Prostate gland (tissue), 2 donors: ENCODE measurements at regions not wholly inside any gene's neighbourhood (a gene's known extent, or its start where the extent isn't known, plus 50 kb on each side); places are given as distances from the start of the nearest gene placed in this dataset.

Experiments used
- DNase-seq: peaks from one replicate; pipeline ENCODE4 v3.0.0-alpha.2; 2019; ENCODE audit warnings: low spot score
- H3K27ac ChIP-seq, 2 donors: fragments of 200-600 bp; sonication (generic); 2 replicates each; pipeline ENCODE4 v1.5.1; 2017 to 2019
- H3K27me3 ChIP-seq: fragments of 200-600 bp; sonication (generic); replicated peaks from 2 replicates; pipeline ENCODE4 v1.5.1; 2019; ENCODE audit not compliant: insufficient read depth
- H3K36me3 ChIP-seq, 2 donors: fragments of 200-600 bp; sonication (generic); 1 replicate in 1 of 2; 2 replicates in 1 of 2; pipeline versions ENCODE4 v1.5.1 to v1.8.1; 2017 to 2019
- H3K4me1 ChIP-seq: fragments of 200-600 bp; sonication (generic); replicated peaks from 2 replicates; pipeline ENCODE4 v1.5.1; 2019
- H3K4me3 ChIP-seq, 2 donors: fragments of 200-600 bp; sonication (generic); 2 replicates each; pipeline ENCODE4 v1.5.1; 2017 to 2019
- H3K9me3 ChIP-seq: fragments of 200-600 bp; sonication (generic); 2 replicates; pipeline ENCODE4 v1.5.1; 2017
- POLR2A ChIP-seq: fragments of 450-650 bp; IDR thresholded peaks from one replicate; pipeline ENCODE4 v1.6.1; 2016; ENCODE audit warnings: antibody characterized with exemption, mild to moderate bottlenecking
- POLR2AphosphoS5 ChIP-seq: sonication (generic); formaldehyde crosslinking; IDR thresholded peaks from one replicate; pipeline ENCODE4 v1.6.1; 2017; ENCODE audit warnings: antibody characterized with exemption
- WGBS: methylation state at CpG from one replicate; pipeline ENCODE4 v1.1.5; 2018; 5-methylcytosine and 5-hydroxymethylcytosine counted together
- intact Hi-C: fragments of 100-400 bp; cut with DNase I; formaldehyde crosslinking; loops from one replicate; pipeline ENCODE4 v1.14.2; 2022
- TF ChIP-seq, protein P1 (sequence below), 4 experiments: fragments of 200-600 bp in 2 of 4; fragments of 450-650 bp in 2 of 4; sonication (generic) in 2 of 4; IDR thresholded peaks; 1 replicate in 3 of 4; 2 replicates in 1 of 4; pipeline ENCODE4 v1.5.1; 2016 to 2019; ENCODE audit warnings: antibody characterized with exemption in 4 of 4, mild to moderate bottlenecking in 2 of 4, moderate library complexity in 2 of 4

DNA sequence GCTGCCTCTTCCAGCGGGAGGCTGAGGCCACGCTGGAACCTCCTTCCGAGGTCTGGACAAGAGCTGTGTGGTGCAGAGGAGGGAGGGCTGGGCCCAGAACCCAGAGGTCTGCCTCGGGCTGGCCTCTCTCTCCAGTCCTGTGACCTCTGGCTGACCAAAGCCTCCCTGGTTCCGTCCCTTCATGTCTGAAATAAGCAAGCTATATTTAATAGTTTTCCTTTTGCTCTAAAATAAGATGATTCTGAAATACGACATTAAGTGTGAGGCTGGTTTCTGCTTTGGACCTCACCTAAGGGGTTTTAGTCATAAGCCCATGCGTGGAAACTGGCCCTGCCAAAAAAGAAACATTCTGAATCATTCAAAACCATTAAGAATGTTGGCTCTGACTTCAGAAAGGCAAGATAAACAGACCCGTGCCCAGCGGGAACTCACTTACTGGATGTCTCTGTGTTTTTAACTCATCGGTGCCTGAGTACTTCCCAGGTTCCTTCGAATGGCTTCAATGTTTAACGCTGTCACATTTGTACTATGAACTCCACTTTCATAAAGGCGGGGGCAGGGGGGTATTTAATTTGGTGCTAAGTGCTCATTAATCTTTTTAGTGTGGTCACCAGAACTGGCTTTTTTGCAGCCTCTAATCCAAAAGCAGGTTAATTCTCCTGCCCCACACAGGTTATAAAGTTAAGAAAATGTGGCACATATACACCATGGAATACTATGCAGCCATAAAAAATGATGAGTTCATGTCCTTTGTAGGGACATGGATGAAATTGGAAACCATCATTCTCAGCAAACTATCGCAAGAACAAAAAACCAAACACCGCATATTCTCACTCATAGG is 157.5 kb upstream of the KLF14 start:
- intact Hi-C loops, result loop anchor here (2.0 to 10.0 kb wide), 3 partner anchors 121 to 533 kb away; no protein-coding TSS in a partner anchor
- H3K4me3 ChIP-seq, result no peak overlapping the region
- WGBS, result 33% methylated on average over 14 of the region's 15 CpGs

GRCh38 chr7:130893441-130893894 is 159.5 kb upstream of the KLF14 start:
- WGBS, result 50% methylated on average over 7 of the region's 7 CpGs

More for the DNA sequence above, 157.5 kb upstream of the KLF14 start:
- Histone ChIP-seq H3K36me3 (peaks cover 0 to 4% of the 10 kb centered on the region in 2 donors), H3K4me1 (no peaks in the 10 kb centered on the region), H3K9me3 (no peaks in the 10 kb centered on the region), H3K27ac (peak overlapping the region; percentile 73 to 86), H3K27me3 (no peaks in the 10 kb centered on the region)
- peak; percentile 55 for DNase-seq
- peak; percentile 68 for TF ChIP-seq POLR2AphosphoS5
- no peak for TF ChIP-seq POLR2A

GRCh38 chr7:130894146-130894908 is 160.3 kb upstream of the KLF14 start:
- peaks cover 0 to 10% of the 10 kb centered on the region in 2 donors for H3K36me3 ChIP-seq
- H3K9me3 ChIP-seq, result no peaks in the 10 kb centered on the region
- 55% methylated on average over 13 of the region's 14 CpGs for WGBS
- no peaks in the 10 kb centered on the region for H3K4me1 ChIP-seq
- intact Hi-C loops, result loop anchor here (5.0 to 10.0 kb wide), 2 partner anchors 118 to 530 kb away; no protein-coding TSS in a partner anchor
- no peak for TF ChIP-seq POLR2A
- TF ChIP-seq POLR2AphosphoS5, result no peak
- TF ChIP-seq, protein P1, sequence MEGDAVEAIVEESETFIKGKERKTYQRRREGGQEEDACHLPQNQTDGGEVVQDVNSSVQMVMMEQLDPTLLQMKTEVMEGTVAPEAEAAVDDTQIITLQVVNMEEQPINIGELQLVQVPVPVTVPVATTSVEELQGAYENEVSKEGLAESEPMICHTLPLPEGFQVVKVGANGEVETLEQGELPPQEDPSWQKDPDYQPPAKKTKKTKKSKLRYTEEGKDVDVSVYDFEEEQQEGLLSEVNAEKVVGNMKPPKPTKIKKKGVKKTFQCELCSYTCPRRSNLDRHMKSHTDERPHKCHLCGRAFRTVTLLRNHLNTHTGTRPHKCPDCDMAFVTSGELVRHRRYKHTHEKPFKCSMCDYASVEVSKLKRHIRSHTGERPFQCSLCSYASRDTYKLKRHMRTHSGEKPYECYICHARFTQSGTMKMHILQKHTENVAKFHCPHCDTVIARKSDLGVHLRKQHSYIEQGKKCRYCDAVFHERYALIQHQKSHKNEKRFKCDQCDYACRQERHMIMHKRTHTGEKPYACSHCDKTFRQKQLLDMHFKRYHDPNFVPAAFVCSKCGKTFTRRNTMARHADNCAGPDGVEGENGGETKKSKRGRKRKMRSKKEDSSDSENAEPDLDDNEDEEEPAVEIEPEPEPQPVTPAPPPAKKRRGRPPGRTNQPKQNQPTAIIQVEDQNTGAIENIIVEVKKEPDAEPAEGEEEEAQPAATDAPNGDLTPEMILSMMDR (IDR thresholded peaks at IDR 0.05), result no peak
- no peaks in the 10 kb centered on the region for H3K27me3 ChIP-seq
- DNase-seq, result no peak
- H3K27ac ChIP-seq, result peak overlapping the region; percentile 51 to 53
- H3K4me3 ChIP-seq, result no peak overlapping the region

More at GRCh38 chr7:130893441-130893894, 159.5 kb upstream of the KLF14 start:
- no peaks in the 10 kb centered on the region for H3K4me1 ChIP-seq
- intact Hi-C loops, result loop anchor here (2.0 to 10.0 kb wide), 3 partner anchors 119 to 531 kb away; no protein-coding TSS in a partner anchor
- peaks cover 0 to 10% of the 10 kb centered on the region in 2 donors for H3K36me3 ChIP-seq
- H3K27ac ChIP-seq, result peak overlapping the region; percentile 51 to 53
- DNase-seq, result no peak
- H3K9me3 ChIP-seq, result no peaks in the 10 kb centered on the region
- TF ChIP-seq, protein P1 (IDR thresholded peaks at IDR 0.05), result no peak
- no peak for TF ChIP-seq POLR2AphosphoS5
- no peak overlapping the region for H3K4me3 ChIP-seq
- no peaks in the 10 kb centered on the region for H3K27me3 ChIP-seq

GRCh38 chr7:130894909-130895750 is 161.1 kb upstream of the KLF14 start:
- peak overlapping the region in 1 of 2 donors; percentile 53 for H3K27ac ChIP-seq
- intact Hi-C loops, result loop anchor here (5.0 to 10.0 kb wide), 4 partner anchors 117 to 530 kb away; no protein-coding TSS in a partner anchor
- no peaks in the 10 kb centered on the region for H3K9me3 ChIP-seq
- peaks cover 5% of the 10 kb centered on the region for H3K4me1 ChIP-seq
- H3K27me3 ChIP-seq, result no peaks in the 10 kb centered on the region
- WGBS, result 64% methylated on average over 20 of the region's 20 CpGs
- TF ChIP-seq POLR2AphosphoS5, result no peak
- TF ChIP-seq, protein P1 (IDR thresholded peaks at IDR 0.05), result no peak
- TF ChIP-seq POLR2A, result no peak
- DNase-seq, result no peak
- no peak overlapping the region for H3K4me3 ChIP-seq
- H3K36me3 ChIP-seq, result peaks cover 0 to 10% of the 10 kb centered on the region in 2 donors
